ENCODE measurements at regions not wholly inside any gene's neighbourhood (a gene's known extent, or its start where the extent isn't known, plus 50 kb on each side); places are given as distances from the start of the nearest gene placed in this dataset.
"Not testable (repeated sequence)": the region's sequence is repeated elsewhere in the genome, so short reads cannot be mapped to it uniquely, and the experiment has no call there.

GRCh38 chr10:123378302-123378701 is 224.1 kb downstream of the BUB3 start:
- no peak for DNase-seq (ENCODE audit: low read depth)

GRCh38 chr10:123379156-123379555 is 225.0 kb downstream of the BUB3 start:
- no peak for DNase-seq (ENCODE audit: low read depth)

GRCh38 chr10:123380491-123381085 is 226.4 kb downstream of the BUB3 start:
- DNase-seq (ENCODE audit: low read depth): no peak

GRCh38 chr10:123381224-123381623 is 227.0 kb downstream of the BUB3 start:
- no peak for DNase-seq (ENCODE audit: low read depth)

GRCh38 chr10:123382491-123382890 is 228.3 kb downstream of the BUB3 start:
- no peak for DNase-seq (ENCODE audit: low read depth)

- no peak for DNase-seq (ENCODE audit: low read depth)
Measured at GRCh38 chr10:123385508-123386080, 231.4 kb downstream of the BUB3 start.

GRCh38 chr10:123389520-123389919 is 235.3 kb downstream of the BUB3 start:
- DNase-seq (ENCODE audit: low read depth): no peak

GRCh38 chr10:123390332-123390731 is 236.1 kb downstream of the BUB3 start:
- DNase-seq (ENCODE audit: low read depth): no peak

- no peak for DNase-seq (ENCODE audit: low read depth)
Measured at GRCh38 chr10:123390874-123391273, 236.7 kb downstream of the BUB3 start.

GRCh38 chr10:123391275-123392028 is 237.2 kb downstream of the BUB3 start:
- DNase-seq (ENCODE audit: low read depth): no peak

- no peak for DNase-seq (ENCODE audit: low read depth)
Measured at GRCh38 chr10:123392182-123392963, 238.2 kb downstream of the BUB3 start.

- DNase-seq (ENCODE audit: low read depth): no peak
Measured at GRCh38 chr10:123393170-123393569, 239.0 kb downstream of the BUB3 start.

GRCh38 chr10:123394382-123394781 is 240.2 kb downstream of the BUB3 start:
- DNase-seq (ENCODE audit: low read depth): no peak

- not testable (repeated sequence) for DNase-seq (ENCODE audit: low read depth)
Measured at GRCh38 chr10:123395234-123395633, 241.0 kb downstream of the BUB3 start.

GRCh38 chr10:123395906-123396305 is 241.7 kb downstream of the BUB3 start:
- no peak for DNase-seq (ENCODE audit: low read depth)

- DNase-seq (ENCODE audit: low read depth): no peak
Measured at GRCh38 chr10:123398180-123398591, 244.0 kb downstream of the BUB3 start.

GRCh38 chr10:123398756-123399155 is 244.6 kb downstream of the BUB3 start:
- DNase-seq (ENCODE audit: low read depth): no peak

- DNase-seq (ENCODE audit: low read depth): no peak
Measured at GRCh38 chr10:123399276-123399839, 245.2 kb downstream of the BUB3 start.

GRCh38 chr10:123402021-123402420 is 247.8 kb downstream of the BUB3 start:
- DNase-seq (ENCODE audit: low read depth): no peak

GRCh38 chr10:123402656-123403055 is 248.5 kb downstream of the BUB3 start:
- no peak for DNase-seq (ENCODE audit: low read depth)

- DNase-seq (ENCODE audit: low read depth): no peak
Measured at GRCh38 chr10:123404357-123404756, 250.2 kb downstream of the BUB3 start.

GRCh38 chr10:123408660-123409059 is 254.5 kb downstream of the BUB3 start:
- no peak for DNase-seq (ENCODE audit: low read depth)

Data from stimulated activated CD4-positive, alpha-beta T cell treated with anti-CD3 and anti-CD28 coated beads, Interleukin-2, amount 100 ng/mL, for 4 hours (primary cell).